ENCODE measurements at regions not wholly inside any gene's neighbourhood (a gene's known extent, or its start where the extent isn't known, plus 50 kb on each side); places are given as distances from the start of the nearest gene placed in this dataset.

DNA sequence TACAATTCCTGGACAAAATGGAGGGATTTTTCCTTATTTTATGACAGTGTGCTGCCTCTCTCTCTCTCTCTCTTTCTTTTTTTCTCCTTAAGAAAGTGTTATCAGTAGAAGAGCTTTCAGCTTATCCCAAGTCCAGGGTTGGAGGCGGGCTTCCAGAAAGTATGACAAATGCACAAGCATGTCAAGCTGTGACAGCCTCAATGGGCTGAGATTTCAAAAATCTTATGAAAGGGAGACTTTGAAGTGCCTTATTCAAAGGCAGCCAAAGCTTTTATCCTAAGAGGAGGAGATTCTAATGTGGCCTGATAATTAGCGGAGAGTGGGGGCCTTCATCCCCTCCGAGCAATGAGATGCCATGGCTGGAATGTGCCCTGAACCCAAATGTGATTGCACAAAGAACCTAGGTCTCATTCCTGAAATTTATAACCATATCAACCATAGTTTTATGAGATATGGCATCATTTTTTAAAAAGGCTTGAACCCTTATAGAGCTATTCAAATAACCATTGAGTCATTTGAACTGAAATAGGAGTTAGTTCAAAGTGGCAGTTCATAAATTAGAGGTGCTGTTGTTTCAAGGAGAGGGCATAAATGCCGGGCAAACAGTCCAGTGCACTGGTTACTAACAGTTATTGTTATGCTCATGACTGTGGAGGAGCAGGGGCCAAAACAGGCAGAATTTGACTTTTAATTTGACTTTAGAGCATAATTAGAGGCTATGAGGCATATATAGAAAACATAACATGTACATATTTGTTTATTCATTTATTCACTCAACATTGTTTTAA is 261.6 kb upstream of the THRB start:
- Histone ChIP-seq H3K27ac (no peak overlapping the region), H2AFZ (no peak overlapping the region), H4K20me1 (ENCODE audit: insufficient read depth) (no peaks in the 10 kb centered on the region), H3K27me3 (ENCODE audit: insufficient read depth, low read depth) (no peaks in the 10 kb centered on the region), H3K9me3 (ENCODE audit: insufficient read depth, low read depth) (no peaks in the 10 kb centered on the region), H3K4me3 (no peak overlapping the region), H3K4me2 (no peak overlapping the region), H3K36me3 (ENCODE audit: low read depth) (no peaks in the 10 kb centered on the region), H3F3A (ENCODE audit: insufficient read depth, low read depth) (no peaks in the 10 kb centered on the region), H3K79me2 (ENCODE audit: low read depth) (no peaks in the 10 kb centered on the region), H3K4me1 (replicated peaks; ENCODE audit: insufficient read depth) (no peaks in the 10 kb centered on the region), H3K9me2 (ENCODE audit: insufficient read depth) (no peaks in the 10 kb centered on the region)
- TF ChIP-seq EZH2 (IDR thresholded peaks at IDR 0.05; ENCODE audit: low read depth) = no peak
- TF ChIP-seq, protein P1, sequence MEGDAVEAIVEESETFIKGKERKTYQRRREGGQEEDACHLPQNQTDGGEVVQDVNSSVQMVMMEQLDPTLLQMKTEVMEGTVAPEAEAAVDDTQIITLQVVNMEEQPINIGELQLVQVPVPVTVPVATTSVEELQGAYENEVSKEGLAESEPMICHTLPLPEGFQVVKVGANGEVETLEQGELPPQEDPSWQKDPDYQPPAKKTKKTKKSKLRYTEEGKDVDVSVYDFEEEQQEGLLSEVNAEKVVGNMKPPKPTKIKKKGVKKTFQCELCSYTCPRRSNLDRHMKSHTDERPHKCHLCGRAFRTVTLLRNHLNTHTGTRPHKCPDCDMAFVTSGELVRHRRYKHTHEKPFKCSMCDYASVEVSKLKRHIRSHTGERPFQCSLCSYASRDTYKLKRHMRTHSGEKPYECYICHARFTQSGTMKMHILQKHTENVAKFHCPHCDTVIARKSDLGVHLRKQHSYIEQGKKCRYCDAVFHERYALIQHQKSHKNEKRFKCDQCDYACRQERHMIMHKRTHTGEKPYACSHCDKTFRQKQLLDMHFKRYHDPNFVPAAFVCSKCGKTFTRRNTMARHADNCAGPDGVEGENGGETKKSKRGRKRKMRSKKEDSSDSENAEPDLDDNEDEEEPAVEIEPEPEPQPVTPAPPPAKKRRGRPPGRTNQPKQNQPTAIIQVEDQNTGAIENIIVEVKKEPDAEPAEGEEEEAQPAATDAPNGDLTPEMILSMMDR (conservative IDR thresholded peaks at IDR 0.05) = no peak
- ChIA-PET POLR2A (ENCODE audit: unreplicated experiment) (no interaction called here), CTCF (no interaction called here)
- no peak for DNase-seq
- no TSS peak for BruUV-seq (replicated peaks)
- intact Hi-C loops (cut with micrococcal nuclease; ENCODE audit: unreplicated experiment) = no loop called here

- intact Hi-C loops (cut with micrococcal nuclease; ENCODE audit: unreplicated experiment) = no loop called here
- H3K4me3 ChIP-seq = no peak overlapping the region
- CTCF ChIA-PET = no interaction called here
- no TSS peak for BruUV-seq (replicated peaks)
- no peaks in the 10 kb centered on the region for H3K79me2 ChIP-seq (ENCODE audit: low read depth)
- no peaks in the 10 kb centered on the region for H4K20me1 ChIP-seq (ENCODE audit: insufficient read depth)
- H3K4me2 ChIP-seq = no peak overlapping the region
- H3F3A ChIP-seq (ENCODE audit: insufficient read depth, low read depth) = no peaks in the 10 kb centered on the region
- TF ChIP-seq, protein P1 (conservative IDR thresholded peaks at IDR 0.05) = no peak
- no peak for TF ChIP-seq EZH2 (IDR thresholded peaks at IDR 0.05; ENCODE audit: low read depth)
- H3K9me2 ChIP-seq (ENCODE audit: insufficient read depth) = no peaks in the 10 kb centered on the region
- POLR2A ChIA-PET (ENCODE audit: unreplicated experiment) = no interaction called here
- H3K36me3 ChIP-seq (ENCODE audit: low read depth) = no peaks in the 10 kb centered on the region
- no peak overlapping the region for H2AFZ ChIP-seq
- no peak for DNase-seq
- H3K4me1 ChIP-seq (replicated peaks; ENCODE audit: insufficient read depth) = no peaks in the 10 kb centered on the region
- no peaks in the 10 kb centered on the region for H3K9me3 ChIP-seq (ENCODE audit: insufficient read depth, low read depth)
- no peak overlapping the region for H3K27ac ChIP-seq
- no peaks in the 10 kb centered on the region for H3K27me3 ChIP-seq (ENCODE audit: insufficient read depth, low read depth)
Observed at GRCh38 chr3:24763393-24763792, 268.7 kb upstream of the THRB start.

GRCh38 chr3:24764236-24764915 is 269.7 kb upstream of the THRB start:
- H3K9me3 ChIP-seq (ENCODE audit: insufficient read depth, low read depth) = no peaks in the 10 kb centered on the region
- no peak overlapping the region for H3K4me2 ChIP-seq
- ChIA-PET POLR2A (ENCODE audit: unreplicated experiment) (no interaction called here), CTCF (no interaction called here)
- no peak overlapping the region for H2AFZ ChIP-seq
- no peak for DNase-seq
- no TSS peak for BruUV-seq (replicated peaks)
- no peaks in the 10 kb centered on the region for H3K9me2 ChIP-seq (ENCODE audit: insufficient read depth)
- intact Hi-C loops (cut with micrococcal nuclease; ENCODE audit: unreplicated experiment) = no loop called here
- no peaks in the 10 kb centered on the region for H3K4me1 ChIP-seq (replicated peaks; ENCODE audit: insufficient read depth)
- no peaks in the 10 kb centered on the region for H3K27me3 ChIP-seq (ENCODE audit: insufficient read depth, low read depth)
- no peaks in the 10 kb centered on the region for H3F3A ChIP-seq (ENCODE audit: insufficient read depth, low read depth)
- no peaks in the 10 kb centered on the region for H4K20me1 ChIP-seq (ENCODE audit: insufficient read depth)
- no peaks in the 10 kb centered on the region for H3K36me3 ChIP-seq (ENCODE audit: low read depth)
- TF ChIP-seq EZH2 (IDR thresholded peaks at IDR 0.05; ENCODE audit: low read depth) = no peak
- TF ChIP-seq, protein P1 (conservative IDR thresholded peaks at IDR 0.05) = no peak
- no peak overlapping the region for H3K27ac ChIP-seq
- H3K4me3 ChIP-seq = no peak overlapping the region
- H3K79me2 ChIP-seq (ENCODE audit: low read depth) = no peaks in the 10 kb centered on the region

All from PC-9 (cell line).